Osteoblast (primary cell): ENCODE measurements at regions not wholly inside any gene's neighbourhood (a gene's known extent, or its start where the extent isn't known, plus 50 kb on each side); places are given as distances from the start of the nearest gene placed in this dataset.

Experiments used
- DNase-seq: peaks from one replicate; pipeline ENCODE4 v3.0.0; 2011; ENCODE audit warnings: low spot score, mixed read lengths; ENCODE audit not compliant: insufficient read length; ENCODE audit errors: missing footprints
- H2AFZ ChIP-seq: 2 replicates; pipeline ENCODE4 v1.6.0; 2011; ENCODE audit warnings: mild to moderate bottlenecking, low read length
- H3K27ac ChIP-seq: 2 replicates; pipeline ENCODE4 v1.5.1; 2011; ENCODE audit warnings: mild to moderate bottlenecking, low read depth, low read length, moderate library complexity
- H3K27me3 ChIP-seq: 2 replicates; pipeline ENCODE4 v1.6.0; 2012; ENCODE audit warnings: mild to moderate bottlenecking, control low read depth, inconsistent platforms, low read length, moderate library complexity; ENCODE audit not compliant: insufficient read depth
- H3K36me3 ChIP-seq: 2 replicates; pipeline ENCODE4 v1.5.1; 2011; ENCODE audit warnings: mild to moderate bottlenecking, low read length, control low read depth, moderate library complexity; ENCODE audit not compliant: insufficient read depth
- H3K4me1 ChIP-seq: 2 replicates; pipeline ENCODE4 v1.5.1; 2011; ENCODE audit warnings: mild to moderate bottlenecking, low read length, control low read depth, moderate library complexity; ENCODE audit not compliant: insufficient read depth
- H3K4me2 ChIP-seq: 2 replicates; pipeline ENCODE4 v1.6.0; 2011; ENCODE audit warnings: mild to moderate bottlenecking, low read length; ENCODE audit not compliant: insufficient read depth
- H3K4me3 ChIP-seq: fragments of 200-600 bp; sonication (generic); 3 replicates; pipeline ENCODE4 v1.5.1; 2012; ENCODE audit warnings: mild to moderate bottlenecking, low read length, inconsistent platforms; ENCODE audit not compliant: insufficient read depth
- H3K79me2 ChIP-seq: 2 replicates; pipeline ENCODE4 v1.6.0; 2012; ENCODE audit warnings: mild to moderate bottlenecking, low read length, control low read depth, inconsistent platforms; ENCODE audit not compliant: insufficient read depth
- H3K9me3 ChIP-seq: 2 replicates; pipeline ENCODE4 v1.5.1; 2011; ENCODE audit warnings: low read depth, low read length, control low read depth
- H4K20me1 ChIP-seq: 2 replicates; pipeline ENCODE4 v1.6.0; 2012; ENCODE audit warnings: mild to moderate bottlenecking, low read length, control low read depth; ENCODE audit not compliant: insufficient read depth
- TF ChIP-seq, protein P1 (sequence below): IDR thresholded peaks from 2 replicates; pipeline ENCODE4 v1.5.1; 2011; ENCODE audit warnings: mild to moderate bottlenecking, low read depth, low read length, moderate library complexity; ENCODE audit errors: extremely low read depth

DNA sequence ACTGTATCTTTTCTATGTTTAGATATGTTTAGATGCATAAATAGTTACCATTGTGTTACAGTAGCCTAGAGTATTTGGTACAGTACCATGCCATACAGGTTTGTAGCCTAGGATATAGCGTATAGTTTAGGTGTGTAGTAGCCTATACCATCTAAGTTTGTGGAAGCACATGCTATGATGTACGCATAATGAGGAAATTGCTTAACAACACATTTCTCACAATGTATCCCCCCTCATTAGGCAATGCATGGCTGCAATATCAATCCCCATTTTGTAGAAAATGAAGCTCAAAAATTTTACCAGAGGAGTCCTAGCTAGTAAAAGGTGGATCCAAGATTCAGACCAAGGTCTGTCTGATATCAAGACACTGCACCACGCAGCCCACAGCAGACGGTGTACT, 376.4 kb upstream of the NFE2L3 start:
- TF ChIP-seq, protein P1, sequence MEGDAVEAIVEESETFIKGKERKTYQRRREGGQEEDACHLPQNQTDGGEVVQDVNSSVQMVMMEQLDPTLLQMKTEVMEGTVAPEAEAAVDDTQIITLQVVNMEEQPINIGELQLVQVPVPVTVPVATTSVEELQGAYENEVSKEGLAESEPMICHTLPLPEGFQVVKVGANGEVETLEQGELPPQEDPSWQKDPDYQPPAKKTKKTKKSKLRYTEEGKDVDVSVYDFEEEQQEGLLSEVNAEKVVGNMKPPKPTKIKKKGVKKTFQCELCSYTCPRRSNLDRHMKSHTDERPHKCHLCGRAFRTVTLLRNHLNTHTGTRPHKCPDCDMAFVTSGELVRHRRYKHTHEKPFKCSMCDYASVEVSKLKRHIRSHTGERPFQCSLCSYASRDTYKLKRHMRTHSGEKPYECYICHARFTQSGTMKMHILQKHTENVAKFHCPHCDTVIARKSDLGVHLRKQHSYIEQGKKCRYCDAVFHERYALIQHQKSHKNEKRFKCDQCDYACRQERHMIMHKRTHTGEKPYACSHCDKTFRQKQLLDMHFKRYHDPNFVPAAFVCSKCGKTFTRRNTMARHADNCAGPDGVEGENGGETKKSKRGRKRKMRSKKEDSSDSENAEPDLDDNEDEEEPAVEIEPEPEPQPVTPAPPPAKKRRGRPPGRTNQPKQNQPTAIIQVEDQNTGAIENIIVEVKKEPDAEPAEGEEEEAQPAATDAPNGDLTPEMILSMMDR = no peak
- H3K36me3 ChIP-seq = no peaks in the 10 kb centered on the region
- no peak for DNase-seq

DNA sequence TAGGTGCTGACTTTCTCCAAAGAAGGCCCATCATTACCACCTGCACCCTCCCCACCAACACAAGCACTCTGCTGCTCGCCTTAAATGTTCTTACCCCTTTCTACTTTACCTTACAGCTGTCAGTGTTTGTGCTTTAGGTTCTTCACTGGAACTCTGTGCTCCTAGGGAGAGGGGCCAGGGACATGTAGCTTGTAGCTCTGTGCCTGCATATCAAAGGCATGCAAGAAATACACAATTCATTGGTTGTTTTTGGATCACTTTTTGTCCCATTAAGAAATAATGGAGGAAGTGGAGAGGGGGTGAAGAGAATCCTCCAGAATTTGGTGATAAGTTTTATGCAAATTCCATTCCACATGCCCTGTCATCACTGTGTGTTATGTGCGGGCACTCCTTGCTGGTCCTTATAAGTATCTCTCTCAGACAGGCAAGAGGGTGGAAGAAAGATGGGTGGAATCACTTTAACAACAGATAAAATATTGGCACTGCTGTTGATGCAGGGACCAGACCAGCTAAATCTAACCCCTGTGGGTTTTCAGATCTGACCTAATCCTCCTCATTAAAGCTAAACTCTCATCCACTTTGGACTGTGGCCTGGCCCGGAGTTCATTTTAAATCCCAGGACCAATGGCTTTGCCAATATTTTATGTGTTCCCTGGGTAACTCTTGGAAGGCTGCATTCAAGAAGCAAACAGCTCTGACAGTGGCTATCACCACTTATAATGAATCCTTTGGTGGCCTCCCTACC, 375.8 kb upstream of the NFE2L3 start:
- Histone ChIP-seq H3K27ac (no peak overlapping the region), H3K27me3 (no peaks in the 10 kb centered on the region), H3K4me1 (no peaks in the 10 kb centered on the region), H3K4me3 (no peak overlapping the region), H3K9me3 (no peaks in the 10 kb centered on the region), H4K20me1 (no peaks in the 10 kb centered on the region), H2AFZ (no peak overlapping the region), H3K79me2 (no peaks in the 10 kb centered on the region), H3K4me2 (no peak overlapping the region), H3K36me3 (no peaks in the 10 kb centered on the region)
- TF ChIP-seq, protein P1 = no peak
- no peak for DNase-seq

More for the DNA sequence above, 376.4 kb upstream of the NFE2L3 start:
- Histone ChIP-seq H3K4me1 (no peaks in the 10 kb centered on the region), H3K4me2 (no peak overlapping the region), H3K79me2 (no peaks in the 10 kb centered on the region), H2AFZ (no peak overlapping the region), H3K4me3 (no peak overlapping the region), H3K27me3 (no peaks in the 10 kb centered on the region), H3K27ac (no peak overlapping the region), H3K9me3 (no peaks in the 10 kb centered on the region), H4K20me1 (no peaks in the 10 kb centered on the region)

DNA sequence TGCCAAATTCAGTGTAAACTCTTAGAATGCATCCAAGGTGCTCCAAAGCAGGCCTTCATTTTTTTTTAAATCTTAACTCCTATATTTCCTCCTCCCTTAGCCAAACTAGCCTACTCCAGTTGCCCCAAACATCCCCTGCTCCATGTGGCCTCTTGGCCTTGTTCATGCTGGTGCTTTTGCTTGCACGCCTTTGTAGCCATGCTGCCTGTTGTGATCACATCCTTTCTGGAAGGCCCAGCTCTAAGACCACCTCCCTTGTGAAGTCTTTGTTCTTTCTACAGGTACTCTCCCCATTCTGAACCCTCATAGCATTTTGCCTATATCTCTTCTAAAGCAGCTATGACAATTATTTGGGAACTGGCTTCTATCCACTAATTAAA, 375.3 kb upstream of the NFE2L3 start:
- Histone ChIP-seq H4K20me1 (no peaks in the 10 kb centered on the region), H2AFZ (no peak overlapping the region), H3K27ac (no peak overlapping the region), H3K9me3 (no peaks in the 10 kb centered on the region), H3K4me3 (no peak overlapping the region), H3K4me2 (no peak overlapping the region), H3K4me1 (no peaks in the 10 kb centered on the region), H3K79me2 (no peaks in the 10 kb centered on the region), H3K36me3 (no peaks in the 10 kb centered on the region), H3K27me3 (no peaks in the 10 kb centered on the region)
- no peak for DNase-seq
- TF ChIP-seq, protein P1 = no peak

DNA sequence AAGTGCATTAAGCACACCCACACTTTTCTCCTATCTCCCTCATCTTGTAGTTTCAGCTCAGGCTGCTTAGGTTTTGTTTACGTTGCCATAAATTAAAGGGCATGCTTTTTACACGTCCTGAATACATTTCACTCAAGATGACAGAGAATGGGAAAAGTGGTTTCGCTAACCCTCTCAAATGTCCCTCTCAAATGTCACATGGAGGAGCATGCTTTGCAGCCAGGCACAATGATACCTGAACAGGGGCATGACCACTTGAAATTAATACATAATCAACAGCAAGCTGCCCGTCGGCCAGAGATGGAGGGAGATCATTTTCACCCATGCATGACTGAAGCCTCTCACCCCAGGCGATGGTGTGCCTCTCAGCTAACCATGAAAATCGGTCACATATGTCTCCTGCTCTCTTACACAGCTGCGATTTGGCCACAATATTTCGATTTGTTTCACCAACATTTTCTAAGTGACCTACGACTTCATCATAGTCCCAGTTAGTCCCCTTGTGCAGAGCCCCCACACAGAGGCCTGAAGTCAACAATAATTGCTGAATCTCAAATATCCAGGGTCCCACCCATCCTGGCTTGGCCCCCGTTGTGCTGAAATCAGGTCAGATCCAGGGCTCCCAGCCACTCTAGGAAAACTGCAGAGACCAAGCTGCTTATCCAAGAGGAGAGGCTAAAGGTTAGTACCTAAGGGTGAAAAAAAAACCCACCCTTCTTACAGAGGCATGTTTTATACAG, 373.9 kb upstream of the NFE2L3 start:
- Histone ChIP-seq H4K20me1 (no peaks in the 10 kb centered on the region), H3K4me2 (no peak overlapping the region), H3K79me2 (no peaks in the 10 kb centered on the region), H2AFZ (no peak overlapping the region), H3K4me3 (no peak overlapping the region), H3K27me3 (no peaks in the 10 kb centered on the region), H3K9me3 (no peaks in the 10 kb centered on the region), H3K4me1 (no peaks in the 10 kb centered on the region), H3K36me3 (no peaks in the 10 kb centered on the region), H3K27ac (no peak overlapping the region)
- DNase-seq = no peak
- TF ChIP-seq, protein P1 = no peak
